ENCODE measurements at regions not wholly inside any gene's neighbourhood (a gene's known extent, or its start where the extent isn't known, plus 50 kb on each side); places are given as distances from the start of the nearest gene placed in this dataset.

- Mint-ChIP-seq H3K36me3 (ENCODE audit: low read depth) (no peaks in the 10 kb centered on the region), H3K27ac (no peak overlapping the region), H3K4me1 (ENCODE audit: low read depth) (no peaks in the 10 kb centered on the region), H3K4me3 (no peak overlapping the region), H3K27me3 (ENCODE audit: insufficient read depth) (no peaks in the 10 kb centered on the region), H3K9me3 (no peaks in the 10 kb centered on the region)
- TF ChIP-seq, protein P1, sequence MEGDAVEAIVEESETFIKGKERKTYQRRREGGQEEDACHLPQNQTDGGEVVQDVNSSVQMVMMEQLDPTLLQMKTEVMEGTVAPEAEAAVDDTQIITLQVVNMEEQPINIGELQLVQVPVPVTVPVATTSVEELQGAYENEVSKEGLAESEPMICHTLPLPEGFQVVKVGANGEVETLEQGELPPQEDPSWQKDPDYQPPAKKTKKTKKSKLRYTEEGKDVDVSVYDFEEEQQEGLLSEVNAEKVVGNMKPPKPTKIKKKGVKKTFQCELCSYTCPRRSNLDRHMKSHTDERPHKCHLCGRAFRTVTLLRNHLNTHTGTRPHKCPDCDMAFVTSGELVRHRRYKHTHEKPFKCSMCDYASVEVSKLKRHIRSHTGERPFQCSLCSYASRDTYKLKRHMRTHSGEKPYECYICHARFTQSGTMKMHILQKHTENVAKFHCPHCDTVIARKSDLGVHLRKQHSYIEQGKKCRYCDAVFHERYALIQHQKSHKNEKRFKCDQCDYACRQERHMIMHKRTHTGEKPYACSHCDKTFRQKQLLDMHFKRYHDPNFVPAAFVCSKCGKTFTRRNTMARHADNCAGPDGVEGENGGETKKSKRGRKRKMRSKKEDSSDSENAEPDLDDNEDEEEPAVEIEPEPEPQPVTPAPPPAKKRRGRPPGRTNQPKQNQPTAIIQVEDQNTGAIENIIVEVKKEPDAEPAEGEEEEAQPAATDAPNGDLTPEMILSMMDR (IDR thresholded peaks at IDR 0.05) = no peak
- no peak for DNase-seq
These were observed 75.4 kb upstream of the MAP2 start for GRCh38 chr2:209348433-209348832.

- H3K4me3 Mint-ChIP-seq = no peak overlapping the region
- no peak overlapping the region for H3K27ac Mint-ChIP-seq
- H3K9me3 Mint-ChIP-seq = no peaks in the 10 kb centered on the region
- TF ChIP-seq, protein P1 (IDR thresholded peaks at IDR 0.05) = no peak
- H3K27me3 Mint-ChIP-seq (ENCODE audit: insufficient read depth) = no peaks in the 10 kb centered on the region
- no peaks in the 10 kb centered on the region for H3K4me1 Mint-ChIP-seq (ENCODE audit: low read depth)
- no peaks in the 10 kb centered on the region for H3K36me3 Mint-ChIP-seq (ENCODE audit: low read depth)
- DNase-seq = no peak
These were observed 72.2 kb upstream of the MAP2 start for GRCh38 chr2:209351636-209352035.

DNA sequence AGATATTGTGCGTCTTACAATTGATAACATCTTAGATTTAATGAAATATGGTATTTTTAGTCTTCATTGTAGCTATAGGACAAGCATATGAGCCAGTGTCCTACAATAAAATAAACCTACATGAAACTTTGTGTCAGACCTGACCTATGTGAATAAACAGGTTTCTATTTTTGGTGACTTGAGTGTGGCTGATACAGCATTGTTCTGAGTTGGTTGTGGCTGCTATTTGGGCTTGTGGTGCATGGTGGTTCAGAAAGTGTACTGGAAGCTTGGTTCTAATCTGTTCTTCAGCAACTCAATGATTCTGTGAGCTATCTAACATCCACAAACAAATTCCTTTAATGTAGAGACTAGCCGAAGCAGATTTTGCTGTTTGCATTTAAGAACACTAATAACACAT lies 64.9 kb upstream of the MAP2 start:
- Mint-ChIP-seq H3K9me3 (no peaks in the 10 kb centered on the region), H3K27ac (no peak overlapping the region), H3K36me3 (ENCODE audit: low read depth) (no peaks in the 10 kb centered on the region), H3K4me1 (ENCODE audit: low read depth) (no peaks in the 10 kb centered on the region), H3K4me3 (no peak overlapping the region), H3K27me3 (ENCODE audit: insufficient read depth) (no peaks in the 10 kb centered on the region)
- no peak for DNase-seq
- TF ChIP-seq, protein P1 (IDR thresholded peaks at IDR 0.05) = no peak

GRCh38 chr2:209367075-209367747 lies 56.6 kb upstream of the MAP2 start:
- TF ChIP-seq, protein P1 (IDR thresholded peaks at IDR 0.05) = no peak
- peaks cover 7% of the 10 kb centered on the region for H3K36me3 Mint-ChIP-seq (ENCODE audit: low read depth)
- DNase-seq = no peak
- peak overlapping the region; percentile 13; the same call in 1 of the 2 replicates for H3K27ac Mint-ChIP-seq
- H3K4me1 Mint-ChIP-seq (ENCODE audit: low read depth) = peaks cover 35% of the 10 kb centered on the region
- peaks cover 7% of the 10 kb centered on the region for H3K9me3 Mint-ChIP-seq
- H3K27me3 Mint-ChIP-seq (ENCODE audit: insufficient read depth) = no peaks in the 10 kb centered on the region
- H3K4me3 Mint-ChIP-seq = peak overlapping the region; percentile 7; the same call in 1 of the 2 replicates

DNA sequence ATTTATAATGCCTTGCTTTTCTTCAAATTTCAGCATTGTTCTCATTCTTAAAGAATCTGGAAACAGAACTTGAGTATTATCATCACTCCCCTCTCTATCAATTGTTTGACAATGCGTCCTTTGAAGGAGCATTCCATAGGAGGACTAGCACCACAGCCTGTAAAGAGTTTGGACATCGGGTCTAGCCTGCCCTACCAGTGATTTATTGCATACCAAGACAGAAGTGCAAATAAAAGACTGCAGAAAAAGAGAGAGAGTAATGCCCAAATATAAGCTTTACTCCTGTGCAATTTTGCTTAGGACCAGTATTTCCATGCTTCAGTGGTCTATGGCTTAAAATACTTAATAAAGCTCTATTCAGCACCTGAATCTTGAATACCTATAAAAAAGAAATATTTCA lies 55.4 kb upstream of the MAP2 start:
- peaks cover 3% of the 10 kb centered on the region; the same call in 1 of the 2 replicates for H3K27me3 Mint-ChIP-seq (ENCODE audit: insufficient read depth)
- peaks cover 19% of the 10 kb centered on the region for H3K36me3 Mint-ChIP-seq (ENCODE audit: low read depth)
- peak overlapping the region; percentile 55 for H3K27ac Mint-ChIP-seq
- H3K4me3 Mint-ChIP-seq = peak overlapping the region; percentile 53
- DNase-seq = peak; percentile 3
- TF ChIP-seq, protein P1 (IDR thresholded peaks at IDR 0.05) = no peak
- peaks cover 35% of the 10 kb centered on the region for H3K4me1 Mint-ChIP-seq (ENCODE audit: low read depth)
- H3K9me3 Mint-ChIP-seq = peaks cover 19% of the 10 kb centered on the region
